ENCODE measurements at regions not wholly inside any gene's neighbourhood (a gene's known extent, or its start where the extent isn't known, plus 50 kb on each side); places are given as distances from the start of the nearest gene placed in this dataset.
"Not testable (repeated sequence)": the region's sequence is repeated elsewhere in the genome, so short reads cannot be mapped to it uniquely, and the experiment has no call there.

DNA sequence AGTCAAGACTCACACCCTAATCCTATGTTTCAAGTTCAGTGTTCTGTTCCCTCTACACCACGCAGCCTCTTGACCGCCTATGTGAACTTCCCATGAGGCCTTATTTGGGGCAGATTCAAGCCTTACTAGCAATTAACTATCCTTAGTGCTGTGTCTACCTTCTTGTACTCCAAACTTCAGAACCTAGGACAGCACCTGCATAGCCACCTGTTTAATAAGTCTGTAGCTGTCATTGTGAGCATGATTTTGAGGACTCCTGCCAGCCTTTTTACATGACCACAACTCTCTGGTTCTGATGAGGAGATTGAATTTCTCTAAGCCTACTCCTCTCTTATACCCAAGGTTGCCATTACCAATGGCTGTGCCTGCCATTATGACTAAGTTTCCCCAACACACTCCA is 50.8 kb upstream of the PCSK1 start:
- peak; percentile 26 for DNase-seq

DNA sequence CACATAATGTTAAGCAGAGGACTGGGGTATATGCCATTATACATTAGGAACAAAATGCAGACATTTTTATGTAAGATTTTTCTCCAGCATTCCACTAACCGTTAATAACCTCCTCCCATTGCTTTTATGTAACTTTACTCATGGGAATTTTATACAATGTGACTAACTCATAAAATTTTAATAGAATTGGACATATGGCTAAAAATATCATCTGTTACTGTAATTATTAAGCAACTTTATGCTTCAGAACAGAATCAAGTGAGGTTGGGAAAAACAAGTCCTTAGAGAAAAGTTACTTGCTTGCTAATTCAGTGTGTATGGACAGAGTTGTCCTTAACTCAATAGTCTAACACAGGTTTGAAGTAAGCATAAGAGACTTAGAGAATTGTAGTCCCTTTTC is 54.8 kb upstream of the PCSK1 start:
- DNase-seq, result no peak

- DNase-seq, result no peak
Observed at GRCh38 chr5:96489532-96489931, 56.5 kb upstream of the PCSK1 start.

GRCh38 chr5:96492459-96493047 is 59.5 kb upstream of the PCSK1 start:
- DNase-seq, result no peak

- DNase-seq, result no peak
Observed at GRCh38 chr5:96493219-96493790, 60.3 kb upstream of the PCSK1 start.

DNA sequence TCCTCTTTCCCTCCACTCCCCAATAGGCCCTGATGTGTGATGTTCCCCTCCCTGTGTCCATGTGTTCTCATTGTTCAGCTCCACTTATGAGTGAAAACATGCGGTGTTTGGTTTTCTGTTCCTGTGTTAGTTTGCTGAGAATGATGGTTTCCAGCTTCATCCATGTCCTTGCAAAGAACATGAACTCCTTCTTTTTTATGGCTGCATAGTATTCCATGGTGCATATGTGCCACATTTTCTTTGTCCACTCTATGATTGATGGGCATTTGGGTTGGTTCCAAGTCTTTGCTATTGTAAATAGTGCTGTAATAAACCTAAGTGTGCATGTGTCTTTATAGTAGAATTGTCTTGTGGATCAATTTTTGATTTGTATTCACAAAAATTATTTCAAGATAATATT is 62.4 kb upstream of the PCSK1 start:
- not testable (repeated sequence) for DNase-seq

DNA sequence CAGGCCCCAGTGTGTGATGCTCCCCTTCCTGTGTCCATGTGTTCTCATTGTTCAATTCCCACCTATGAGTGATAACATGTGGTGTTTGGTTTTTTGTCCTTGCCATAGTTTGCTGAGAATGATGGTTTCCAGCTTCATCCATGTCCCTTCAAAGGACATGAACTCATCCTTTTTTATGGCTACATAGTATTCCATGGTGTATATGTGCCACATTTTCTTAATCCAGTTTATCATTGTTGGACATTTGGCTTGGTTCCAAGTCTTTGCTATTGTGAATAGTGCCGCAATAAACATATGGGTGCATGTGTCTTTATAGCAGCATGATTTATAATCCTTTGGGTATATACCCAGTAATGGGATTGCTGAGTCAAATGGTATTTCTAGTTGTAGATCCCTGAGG is 64.0 kb upstream of the PCSK1 start:
- DNase-seq, result not testable (repeated sequence)

GRCh38 chr5:96499753-96500345 is 66.8 kb upstream of the PCSK1 start:
- no peak for DNase-seq

DNA sequence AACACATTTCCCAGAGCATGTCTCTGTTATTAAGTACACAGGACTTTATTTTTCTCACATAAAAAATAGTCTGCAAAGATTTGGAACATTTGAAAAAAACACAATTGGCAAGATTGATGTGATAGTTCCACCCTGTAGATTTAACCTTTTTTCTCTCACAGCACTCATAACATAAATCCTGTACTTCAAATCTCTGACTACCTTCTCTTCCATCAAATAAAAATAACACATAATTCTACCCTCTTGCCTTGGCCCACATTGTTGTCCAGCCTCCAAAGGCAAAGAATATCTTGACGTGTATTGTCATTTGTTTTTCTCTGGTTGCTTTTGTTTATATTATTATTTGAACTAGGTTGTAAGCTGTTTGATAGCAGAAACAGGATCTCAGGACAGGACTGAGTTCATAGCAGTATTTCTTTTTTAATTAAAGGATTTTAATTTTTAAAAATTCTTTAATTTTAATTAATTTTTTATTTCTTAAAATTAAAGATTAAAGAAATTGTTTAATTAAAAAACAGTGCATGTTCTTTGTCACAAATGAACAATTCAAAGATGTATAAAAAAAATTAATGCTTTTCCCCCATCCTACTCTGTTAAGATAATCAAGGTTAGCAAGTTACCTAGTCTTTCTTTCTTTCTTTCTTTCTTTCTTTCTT is 69.1 kb upstream of the PCSK1 start:
- DNase-seq, result no peak

GRCh38 chr5:96503501-96504236 is 70.6 kb upstream of the PCSK1 start:
- no peak for DNase-seq

DNA sequence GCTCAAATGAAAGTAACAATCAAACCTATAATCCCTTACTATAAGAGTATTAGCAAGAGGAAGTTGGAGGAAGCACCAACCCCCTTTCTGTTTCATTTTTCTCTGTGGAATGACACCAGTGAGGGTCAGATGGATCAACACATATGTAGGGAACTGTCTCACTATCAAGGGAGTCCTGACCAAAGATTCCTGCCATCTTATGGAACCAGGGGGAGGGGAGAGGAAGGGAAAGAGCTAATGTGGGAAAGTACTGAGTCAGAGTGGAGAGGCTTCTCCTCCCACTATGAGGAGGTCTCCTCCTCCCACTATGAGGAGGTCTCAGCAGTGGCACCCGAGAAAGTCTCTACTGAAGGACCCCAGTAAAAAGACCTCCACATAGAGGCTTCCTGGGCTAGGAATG is 73.3 kb upstream of the PCSK1 start:
- no peak for DNase-seq

GRCh38 chr5:96506866-96507527 is 73.9 kb upstream of the PCSK1 start:
- no peak for DNase-seq

- DNase-seq, result no peak
Observed at GRCh38 chr5:96509316-96509715, 76.3 kb upstream of the PCSK1 start.

DNA sequence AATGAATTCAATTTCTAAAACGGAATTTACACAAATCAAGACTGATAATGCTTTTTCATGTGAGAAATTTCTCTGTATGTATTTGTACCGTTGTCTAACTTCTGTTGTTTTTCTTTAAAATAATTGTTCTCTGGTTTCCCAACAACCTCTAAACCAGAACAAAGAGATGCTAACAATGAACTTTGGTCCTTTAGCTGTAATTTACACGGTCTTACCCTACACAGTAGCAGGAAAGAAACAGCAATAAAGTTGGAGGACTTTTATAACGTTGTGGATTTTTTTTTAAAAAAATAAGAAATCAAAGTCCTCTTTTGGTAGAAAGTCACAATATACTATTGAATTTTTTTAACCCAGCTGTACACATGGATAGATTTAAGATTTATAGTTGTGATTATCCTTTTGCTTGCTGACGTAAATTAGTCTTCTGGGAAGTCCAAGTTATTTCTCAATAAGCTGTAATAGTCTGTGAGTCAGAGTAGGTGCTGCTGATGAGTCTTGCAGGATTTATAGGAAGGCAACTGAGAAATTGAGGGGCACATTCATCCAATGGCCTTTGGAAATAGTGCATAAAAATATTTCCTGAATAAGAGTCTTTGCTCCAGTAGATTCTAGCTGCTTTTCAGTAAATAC is 76.8 kb upstream of the PCSK1 start:
- DNase-seq, result no peak

- no peak for DNase-seq
Observed at GRCh38 chr5:96516631-96517071, 83.6 kb upstream of the PCSK1 start.

GRCh38 chr5:96517295-96517694 is 84.2 kb upstream of the PCSK1 start:
- DNase-seq, result no peak

- no peak for DNase-seq
Observed at GRCh38 chr5:96520345-96520744, 87.3 kb upstream of the PCSK1 start.

DNA sequence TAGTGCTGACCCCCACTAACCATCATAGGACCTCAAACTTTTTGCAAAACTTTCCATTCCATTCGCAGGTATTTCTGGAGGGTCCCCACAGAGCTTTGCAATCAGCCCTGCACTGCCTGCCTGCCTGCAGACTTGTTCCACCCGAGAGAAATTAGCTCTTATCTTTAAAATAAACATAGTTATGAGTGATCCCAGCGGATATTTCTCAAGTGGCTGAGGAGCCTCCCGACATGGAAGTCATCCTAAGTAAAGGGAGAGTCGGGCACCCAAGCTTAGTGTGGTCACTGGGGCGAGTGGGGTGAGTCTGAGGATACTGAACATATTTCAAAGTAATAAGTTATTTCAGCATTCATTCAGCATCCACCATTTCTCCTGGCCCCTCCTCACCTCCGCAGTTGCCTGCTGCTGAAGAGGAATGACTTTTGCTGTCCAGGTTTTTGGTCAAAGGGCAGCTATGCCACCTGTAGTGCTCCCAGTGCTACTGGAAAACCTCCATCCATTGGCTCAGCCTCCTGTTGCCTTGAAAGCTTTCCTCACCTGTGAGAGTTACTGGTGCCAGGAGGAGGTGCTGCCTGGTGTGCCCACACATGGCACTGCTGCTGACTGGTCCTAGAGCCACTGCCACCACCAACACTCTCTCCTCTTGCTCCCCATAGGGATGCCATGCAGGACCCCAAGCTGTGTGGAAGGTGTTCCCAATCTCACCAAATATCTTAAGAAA is 89.7 kb upstream of the PCSK1 start:
- DNase-seq, result no peak

DNA sequence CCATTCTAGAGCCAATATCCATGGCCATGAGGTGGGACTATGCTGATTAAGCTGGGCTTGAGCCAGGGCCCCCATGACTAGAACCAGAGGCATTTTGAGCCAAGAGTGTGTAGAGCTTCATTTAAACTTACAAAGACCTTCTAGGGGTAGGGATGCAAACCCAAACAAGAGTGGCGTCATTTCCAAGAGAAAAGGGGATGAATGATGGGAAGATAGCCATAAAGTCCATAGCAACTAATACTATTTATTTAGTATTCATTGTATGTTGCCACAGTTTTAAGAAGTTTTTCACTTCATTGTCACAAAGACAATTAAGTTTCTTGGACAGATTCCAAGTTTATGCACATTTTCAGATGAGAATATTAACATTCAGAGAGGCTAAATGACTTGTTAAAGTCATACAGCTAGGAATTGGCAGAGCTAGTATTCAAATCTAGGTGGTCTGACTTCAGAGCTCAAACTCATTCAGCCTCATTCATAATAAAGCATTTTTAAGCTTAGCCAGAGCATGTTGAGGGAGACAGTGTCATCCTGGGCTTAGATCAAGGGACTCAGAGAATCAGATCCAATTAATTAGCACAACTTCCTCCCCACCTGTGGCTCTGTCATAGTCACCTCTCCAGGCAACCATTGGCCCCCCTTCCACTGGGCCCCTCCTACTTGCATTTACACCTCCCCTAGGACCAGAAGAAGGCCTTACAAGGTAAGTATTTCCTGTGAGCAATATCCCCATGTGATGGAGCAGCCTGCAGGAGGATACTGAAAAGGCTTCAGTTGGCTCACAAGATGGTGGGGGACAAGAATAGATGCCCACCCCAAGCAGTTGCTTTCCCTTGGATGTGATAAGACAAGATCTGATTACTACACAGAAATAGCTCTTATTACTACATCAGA is 95.0 kb upstream of the PCSK1 start:
- no peak for DNase-seq

- DNase-seq, result no peak
Observed at GRCh38 chr5:96528826-96529474, 95.9 kb upstream of the PCSK1 start.

All from activated CD4-positive, alpha-beta T cell treated with anti-CD3 and anti-CD28 coated beads, Interleukin-10, Interleukin-2, amounts not matched to agents 100 ng/mL and 50 ng/mL, durations not matched to agents 16 hours and 8 hours (primary cell).